ENCODE measurements at regions not wholly inside any gene's neighbourhood (a gene's known extent, or its start where the extent isn't known, plus 50 kb on each side); places are given as distances from the start of the nearest gene placed in this dataset.

DNA sequence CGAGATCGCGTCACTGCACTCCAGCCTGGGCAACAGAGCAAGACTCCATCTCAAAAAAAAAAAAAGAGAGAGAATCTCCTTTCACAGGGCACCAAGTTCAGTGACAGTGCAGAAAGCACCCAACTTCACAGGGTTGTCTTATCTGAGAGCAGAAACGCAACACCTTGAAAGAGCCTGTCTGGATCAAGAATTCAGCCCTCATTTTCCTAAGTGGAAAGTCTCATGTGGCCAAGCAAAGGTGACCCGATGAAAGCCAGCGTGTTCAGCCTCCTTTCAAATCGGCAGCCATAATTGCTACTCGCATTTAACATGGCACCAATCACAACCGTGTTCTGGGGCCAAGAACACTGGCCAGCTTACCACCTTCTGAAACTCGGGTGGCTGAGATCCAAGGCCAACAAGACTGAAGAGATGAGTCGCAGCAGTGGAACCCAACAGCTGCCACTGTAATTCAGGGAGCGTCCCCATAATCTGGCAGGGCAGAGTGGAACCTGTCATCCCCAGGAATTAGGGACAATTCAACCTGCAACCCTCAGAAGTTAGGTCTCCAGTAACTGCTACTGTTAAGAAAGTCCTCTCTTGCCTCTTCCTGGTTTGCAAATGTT, 536.7 kb upstream of the JARID2 start:
- TF ChIP-seq POLR2AphosphoS5 (IDR thresholded peaks at IDR 0.05; ENCODE audit: low read depth, low read length) (no peak), SIN3A (IDR thresholded peaks at IDR 0.05; ENCODE audit: borderline replicate concordance, insufficient read depth, low read length) (no peak), FOXP2 (optimal IDR thresholded peaks at IDR 0.05; ENCODE audit: borderline replicate concordance, extremely low read depth, extremely low read length, insufficient read depth) (no peak), TAF1 (IDR thresholded peaks at IDR 0.05; ENCODE audit: borderline replicate concordance, insufficient read depth, low read length) (no peak)
- TF ChIP-seq, protein P1, sequence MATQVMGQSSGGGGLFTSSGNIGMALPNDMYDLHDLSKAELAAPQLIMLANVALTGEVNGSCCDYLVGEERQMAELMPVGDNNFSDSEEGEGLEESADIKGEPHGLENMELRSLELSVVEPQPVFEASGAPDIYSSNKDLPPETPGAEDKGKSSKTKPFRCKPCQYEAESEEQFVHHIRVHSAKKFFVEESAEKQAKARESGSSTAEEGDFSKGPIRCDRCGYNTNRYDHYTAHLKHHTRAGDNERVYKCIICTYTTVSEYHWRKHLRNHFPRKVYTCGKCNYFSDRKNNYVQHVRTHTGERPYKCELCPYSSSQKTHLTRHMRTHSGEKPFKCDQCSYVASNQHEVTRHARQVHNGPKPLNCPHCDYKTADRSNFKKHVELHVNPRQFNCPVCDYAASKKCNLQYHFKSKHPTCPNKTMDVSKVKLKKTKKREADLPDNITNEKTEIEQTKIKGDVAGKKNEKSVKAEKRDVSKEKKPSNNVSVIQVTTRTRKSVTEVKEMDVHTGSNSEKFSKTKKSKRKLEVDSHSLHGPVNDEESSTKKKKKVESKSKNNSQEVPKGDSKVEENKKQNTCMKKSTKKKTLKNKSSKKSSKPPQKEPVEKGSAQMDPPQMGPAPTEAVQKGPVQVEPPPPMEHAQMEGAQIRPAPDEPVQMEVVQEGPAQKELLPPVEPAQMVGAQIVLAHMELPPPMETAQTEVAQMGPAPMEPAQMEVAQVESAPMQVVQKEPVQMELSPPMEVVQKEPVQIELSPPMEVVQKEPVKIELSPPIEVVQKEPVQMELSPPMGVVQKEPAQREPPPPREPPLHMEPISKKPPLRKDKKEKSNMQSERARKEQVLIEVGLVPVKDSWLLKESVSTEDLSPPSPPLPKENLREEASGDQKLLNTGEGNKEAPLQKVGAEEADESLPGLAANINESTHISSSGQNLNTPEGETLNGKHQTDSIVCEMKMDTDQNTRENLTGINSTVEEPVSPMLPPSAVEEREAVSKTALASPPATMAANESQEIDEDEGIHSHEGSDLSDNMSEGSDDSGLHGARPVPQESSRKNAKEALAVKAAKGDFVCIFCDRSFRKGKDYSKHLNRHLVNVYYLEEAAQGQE (IDR thresholded peaks at IDR 0.05; ENCODE audit: insufficient read depth in 1 of 2, low read depth in 2 of 2, low read length in 2 of 2), result no peak
